SH-SY5Y (cell line): ENCODE measurements at regions not wholly inside any gene's neighbourhood (a gene's known extent, or its start where the extent isn't known, plus 50 kb on each side); places are given as distances from the start of the nearest gene placed in this dataset.

Source experiments
- GATA2 ChIP-seq: IDR thresholded peaks from 2 replicates; pipeline ENCODE4 v1.6.1; 2011; ENCODE audit warnings: mild to moderate bottlenecking, low read depth, low read length
- GATA3 ChIP-seq: IDR thresholded peaks from 2 replicates; pipeline ENCODE4 v1.6.1; 2011; ENCODE audit warnings: low read depth, mild to moderate bottlenecking, low read length, moderate library complexity

GRCh38 chr7:38052786-38053185, 125.3 kb upstream of the STARD3NL start:
- peak; percentile 57 for TF ChIP-seq GATA3
- TF ChIP-seq GATA2 = peak; percentile 46; the same call in 1 of the 2 replicates

GRCh38 chr7:38054199-38054598, 123.8 kb upstream of the STARD3NL start:
- TF ChIP-seq GATA2 (no peak), GATA3 (no peak)

GRCh38 chr7:38057829-38058228, 120.2 kb upstream of the STARD3NL start:
- TF ChIP-seq GATA3 (no peak), GATA2 (no peak)

GRCh38 chr7:38060116-38060515, 117.9 kb upstream of the STARD3NL start:
- TF ChIP-seq GATA3 (no peak), GATA2 (no peak)

- TF ChIP-seq GATA3 (no peak), GATA2 (no peak)
These were observed 117.4 kb upstream of the STARD3NL start for GRCh38 chr7:38060637-38061036.

GRCh38 chr7:38066391-38066790, 111.7 kb upstream of the STARD3NL start:
- TF ChIP-seq GATA2 (no peak), GATA3 (no peak)

GRCh38 chr7:38068461-38068860, 109.6 kb upstream of the STARD3NL start:
- TF ChIP-seq GATA2 = no peak
- no peak for TF ChIP-seq GATA3

GRCh38 chr7:38069052-38069451, 109.0 kb upstream of the STARD3NL start:
- TF ChIP-seq GATA2 (no peak), GATA3 (no peak)

DNA sequence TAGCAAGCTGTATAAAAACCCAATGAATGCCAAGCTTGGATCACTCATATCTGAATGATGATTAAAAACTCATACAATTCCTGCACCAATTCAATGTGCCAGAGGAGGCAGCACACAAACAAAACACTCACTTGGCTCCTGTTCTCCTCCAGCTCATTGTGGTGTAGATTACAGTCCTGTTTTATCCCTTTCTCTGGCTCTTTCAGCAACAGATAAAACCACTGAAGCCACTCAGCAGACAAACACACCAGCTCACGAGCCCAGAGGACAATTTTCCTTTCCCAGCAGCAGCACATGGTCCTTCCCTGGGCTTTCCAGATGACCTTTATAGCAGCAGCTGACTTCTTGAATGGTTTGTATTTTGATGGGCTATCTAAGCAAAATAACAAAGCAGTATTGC, 107.3 kb upstream of the STARD3NL start:
- no peak for TF ChIP-seq GATA3
- peak; percentile 61 for TF ChIP-seq GATA2

GRCh38 chr7:38086857-38087256, 91.2 kb upstream of the STARD3NL start:
- no peak for TF ChIP-seq GATA3
- TF ChIP-seq GATA2 = no peak

DNA sequence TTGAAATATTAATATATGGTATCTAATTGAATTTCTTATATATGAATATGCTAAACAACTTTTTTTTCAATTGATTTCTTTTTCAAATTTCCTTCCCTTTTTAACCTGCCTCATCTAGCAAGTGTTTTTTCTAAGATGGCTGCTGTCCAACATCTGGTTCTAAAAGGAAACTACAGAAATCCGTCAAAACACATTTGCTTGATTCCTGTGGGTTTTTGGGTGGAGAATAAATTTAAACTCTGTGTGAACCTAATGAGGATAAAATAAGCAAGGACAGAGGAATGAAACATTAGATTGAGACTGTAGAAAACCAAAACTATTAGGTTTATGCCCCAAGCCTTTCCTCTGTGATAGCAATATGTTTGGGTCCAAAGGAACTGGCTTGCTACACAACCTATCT, 75.5 kb upstream of the STARD3NL start:
- TF ChIP-seq GATA3 = no peak
- no peak for TF ChIP-seq GATA2

DNA sequence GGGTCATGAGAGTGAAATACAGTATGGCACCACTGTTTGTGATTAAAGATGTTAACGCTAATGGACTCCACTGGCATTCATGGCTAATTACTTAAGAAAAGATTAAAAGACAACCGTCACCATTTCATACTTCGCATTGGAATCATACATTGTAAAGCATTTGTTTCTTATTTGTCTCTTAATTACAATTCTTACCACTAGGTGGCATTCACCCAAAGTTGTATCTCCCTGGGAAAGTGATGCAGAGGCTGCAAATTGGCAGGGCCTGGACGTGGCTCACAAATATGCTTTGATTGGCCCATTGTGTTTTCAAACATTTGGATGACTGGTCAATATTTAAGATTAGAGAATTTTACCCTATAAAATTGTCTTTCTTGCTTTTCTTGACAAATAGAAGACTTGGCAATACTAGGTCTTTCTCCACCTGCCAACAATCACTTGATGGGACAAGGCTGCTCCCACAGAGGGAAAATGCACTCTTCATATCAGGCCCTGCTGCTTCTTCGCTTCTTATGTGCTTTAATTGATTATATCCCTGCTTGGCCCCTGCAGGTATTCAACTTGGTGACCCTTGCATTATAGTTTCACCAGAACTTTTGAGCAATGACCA, 72.1 kb upstream of the STARD3NL start:
- TF ChIP-seq GATA2 (no peak), GATA3 (no peak)

GRCh38 chr7:38107486-38107893, 70.6 kb upstream of the STARD3NL start:
- TF ChIP-seq GATA3 (no peak), GATA2 (no peak)

DNA sequence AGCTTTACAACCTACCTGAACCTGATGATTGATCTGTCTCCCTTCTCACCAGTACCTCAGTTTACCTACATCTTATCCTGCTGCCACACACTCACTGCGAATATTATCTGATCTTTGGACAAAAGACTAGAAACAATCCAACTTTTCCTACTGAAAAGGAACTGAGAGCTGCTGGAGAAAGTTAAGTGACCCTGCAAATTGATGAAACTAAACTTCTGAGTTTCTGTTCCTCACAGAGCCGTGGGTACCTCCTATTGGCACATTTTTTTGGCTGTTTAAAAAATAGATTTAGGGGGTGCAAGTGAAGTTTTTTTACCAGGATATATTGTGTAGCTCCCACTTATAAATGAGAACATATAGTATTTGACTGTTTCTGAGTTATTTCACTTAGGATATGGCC, 66.0 kb upstream of the STARD3NL start:
- no peak for TF ChIP-seq GATA3
- no peak for TF ChIP-seq GATA2

GRCh38 chr7:38120076-38120475, 58.0 kb upstream of the STARD3NL start:
- no peak for TF ChIP-seq GATA3
- TF ChIP-seq GATA2 = no peak

GRCh38 chr7:38122501-38122900, 55.5 kb upstream of the STARD3NL start:
- TF ChIP-seq GATA3 (no peak), GATA2 (no peak)
